Thyroid gland (tissue), 4 donors: ENCODE measurements at regions not wholly inside any gene's neighbourhood (a gene's known extent, or its start where the extent isn't known, plus 50 kb on each side); places are given as distances from the start of the nearest gene placed in this dataset.

Experiments
- POLR2A ChIP-seq, 2 donors: fragments of 450-650 bp; IDR thresholded peaks; one replicate each; pipeline ENCODE4 v1.6.1; 2017; ENCODE audit warnings: antibody characterized with exemption in 2 of 2, mild to moderate bottlenecking in 2 of 2, moderate library complexity in 1 of 2
- TF ChIP-seq, protein P1 (sequence below), 6 experiments: fragments of 200-600 bp in 3 of 6; fragments of 450-650 bp in 3 of 6; sonication (generic) in 3 of 6; IDR thresholded peaks; one replicate each; pipeline ENCODE4 v1.5.1; 2016 to 2019; ENCODE audit warnings: antibody characterized with exemption in 6 of 6, mild to moderate bottlenecking in 2 of 6, inconsistent platforms in 1 of 6, moderate library complexity in 1 of 6

DNA sequence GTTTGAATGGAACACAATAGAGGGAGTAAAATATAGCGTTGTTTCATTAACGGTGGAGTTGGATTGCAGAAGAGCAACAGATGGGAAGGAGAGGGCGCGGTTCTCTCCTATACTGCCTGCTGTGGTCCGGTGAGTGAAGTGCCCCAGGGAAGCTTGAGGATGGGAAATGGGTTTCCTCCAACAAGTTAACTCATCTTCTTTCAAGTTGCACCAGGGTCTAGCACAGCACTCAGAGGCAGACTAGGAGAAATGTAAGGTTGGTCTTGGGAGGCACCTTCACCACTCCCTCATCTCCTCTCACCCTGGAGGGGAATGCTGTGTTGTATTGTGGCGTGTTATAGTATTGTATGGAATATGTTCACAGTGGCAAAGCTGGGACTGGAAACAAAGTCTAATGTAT is 96.9 kb upstream of the SLC24A3 start:
- TF ChIP-seq, protein P1, sequence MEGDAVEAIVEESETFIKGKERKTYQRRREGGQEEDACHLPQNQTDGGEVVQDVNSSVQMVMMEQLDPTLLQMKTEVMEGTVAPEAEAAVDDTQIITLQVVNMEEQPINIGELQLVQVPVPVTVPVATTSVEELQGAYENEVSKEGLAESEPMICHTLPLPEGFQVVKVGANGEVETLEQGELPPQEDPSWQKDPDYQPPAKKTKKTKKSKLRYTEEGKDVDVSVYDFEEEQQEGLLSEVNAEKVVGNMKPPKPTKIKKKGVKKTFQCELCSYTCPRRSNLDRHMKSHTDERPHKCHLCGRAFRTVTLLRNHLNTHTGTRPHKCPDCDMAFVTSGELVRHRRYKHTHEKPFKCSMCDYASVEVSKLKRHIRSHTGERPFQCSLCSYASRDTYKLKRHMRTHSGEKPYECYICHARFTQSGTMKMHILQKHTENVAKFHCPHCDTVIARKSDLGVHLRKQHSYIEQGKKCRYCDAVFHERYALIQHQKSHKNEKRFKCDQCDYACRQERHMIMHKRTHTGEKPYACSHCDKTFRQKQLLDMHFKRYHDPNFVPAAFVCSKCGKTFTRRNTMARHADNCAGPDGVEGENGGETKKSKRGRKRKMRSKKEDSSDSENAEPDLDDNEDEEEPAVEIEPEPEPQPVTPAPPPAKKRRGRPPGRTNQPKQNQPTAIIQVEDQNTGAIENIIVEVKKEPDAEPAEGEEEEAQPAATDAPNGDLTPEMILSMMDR (IDR thresholded peaks at IDR 0.05): no peak
- TF ChIP-seq POLR2A (IDR thresholded peaks at IDR 0.05): no peak
